ENCODE measurements at regions not wholly inside any gene's neighbourhood (a gene's known extent, or its start where the extent isn't known, plus 50 kb on each side); places are given as distances from the start of the nearest gene placed in this dataset.

DNA sequence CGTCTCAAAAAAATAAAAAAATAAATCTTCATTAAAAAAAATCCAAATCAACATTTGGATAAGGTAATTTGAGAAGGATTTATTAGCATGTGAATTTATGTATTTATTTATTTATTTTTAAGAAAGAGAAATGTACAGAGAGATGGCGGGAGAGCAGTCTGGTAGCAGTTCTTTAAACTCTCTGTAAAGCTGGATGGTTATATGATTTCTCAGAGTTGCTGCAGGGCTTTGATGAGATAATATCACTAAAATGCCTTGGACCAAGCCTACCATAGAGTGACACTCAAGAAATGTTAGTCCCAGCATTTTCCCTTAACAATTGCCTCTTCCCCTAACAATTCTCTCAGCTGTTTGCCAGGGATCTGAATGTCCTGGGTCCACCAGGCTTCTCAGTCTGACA is 103.4 kb upstream of the LNX1 start:
- ATAC-seq (no peak), DNase-seq (no peak)
- POLR2A ChIA-PET (ENCODE audit: unreplicated experiment): no interaction called here
- H4K20me1 ChIP-seq (ENCODE audit: low read length): no peaks in the 10 kb centered on the region
- no peak overlapping the region for H2AFZ ChIP-seq (ENCODE audit: low read length)
- no peak overlapping the region for H3K4me2 ChIP-seq (ENCODE audit: low read length)
- no peaks in the 10 kb centered on the region for H3F3A ChIP-seq (ENCODE audit: low read length, unreplicated experiment)
- no peaks in the 10 kb centered on the region for H3K9me3 ChIP-seq (ENCODE audit: low read length)
- intact Hi-C loops (cut with micrococcal nuclease): no loop called here
- H3K36me3 ChIP-seq (ENCODE audit: low read depth, low read length): no peaks in the 10 kb centered on the region
- no peaks in the 10 kb centered on the region for H3K4me1 ChIP-seq (ENCODE audit: insufficient read depth, low read length)
- no peak for TF ChIP-seq EZH2 (IDR thresholded peaks at IDR 0.05; ENCODE audit: low read length, unreplicated experiment)
- TF ChIP-seq, protein P1, sequence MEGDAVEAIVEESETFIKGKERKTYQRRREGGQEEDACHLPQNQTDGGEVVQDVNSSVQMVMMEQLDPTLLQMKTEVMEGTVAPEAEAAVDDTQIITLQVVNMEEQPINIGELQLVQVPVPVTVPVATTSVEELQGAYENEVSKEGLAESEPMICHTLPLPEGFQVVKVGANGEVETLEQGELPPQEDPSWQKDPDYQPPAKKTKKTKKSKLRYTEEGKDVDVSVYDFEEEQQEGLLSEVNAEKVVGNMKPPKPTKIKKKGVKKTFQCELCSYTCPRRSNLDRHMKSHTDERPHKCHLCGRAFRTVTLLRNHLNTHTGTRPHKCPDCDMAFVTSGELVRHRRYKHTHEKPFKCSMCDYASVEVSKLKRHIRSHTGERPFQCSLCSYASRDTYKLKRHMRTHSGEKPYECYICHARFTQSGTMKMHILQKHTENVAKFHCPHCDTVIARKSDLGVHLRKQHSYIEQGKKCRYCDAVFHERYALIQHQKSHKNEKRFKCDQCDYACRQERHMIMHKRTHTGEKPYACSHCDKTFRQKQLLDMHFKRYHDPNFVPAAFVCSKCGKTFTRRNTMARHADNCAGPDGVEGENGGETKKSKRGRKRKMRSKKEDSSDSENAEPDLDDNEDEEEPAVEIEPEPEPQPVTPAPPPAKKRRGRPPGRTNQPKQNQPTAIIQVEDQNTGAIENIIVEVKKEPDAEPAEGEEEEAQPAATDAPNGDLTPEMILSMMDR (conservative IDR thresholded peaks at IDR 0.05; ENCODE audit: low read depth, low read length): no peak
- no peak for TF ChIP-seq EZH2phosphoT487 (IDR thresholded peaks at IDR 0.05; ENCODE audit: borderline replicate concordance, low read length)
- H3K9ac ChIP-seq (ENCODE audit: low read length): no peak overlapping the region
- no peaks in the 10 kb centered on the region for H3K79me2 ChIP-seq (ENCODE audit: low read length)
- no TSS peak for BruUV-seq (replicated peaks)
- CTCF ChIA-PET: no interaction called here
- H3K27ac ChIP-seq (ENCODE audit: low read length): no peak overlapping the region
- H3K9me2 ChIP-seq (replicated peaks; ENCODE audit: low read length): peaks cover 1% of the 10 kb centered on the region; the same call in 1 of the 2 replicates
- no peaks in the 10 kb centered on the region for H3K27me3 ChIP-seq (ENCODE audit: low read length)
- no peak overlapping the region for H3K4me3 ChIP-seq (ENCODE audit: low read length)

DNA sequence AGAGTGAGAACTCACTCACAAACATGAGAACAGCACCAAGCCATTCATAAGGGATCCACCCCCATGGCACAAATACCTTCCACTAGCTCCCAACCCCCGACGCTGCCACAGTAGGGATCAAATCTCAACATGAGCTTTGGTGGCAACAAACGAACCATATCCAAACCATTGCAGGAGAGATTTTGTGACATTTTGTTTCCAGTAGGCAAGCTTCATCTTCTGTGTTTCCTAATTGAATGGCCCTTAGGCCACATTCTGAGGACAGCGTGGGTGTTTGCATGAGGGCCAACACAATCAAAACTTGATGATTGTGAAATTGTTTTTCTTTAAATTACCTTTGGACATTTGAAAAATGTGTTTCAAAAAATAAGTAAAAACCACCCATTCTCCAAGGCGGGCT is 102.6 kb upstream of the LNX1 start:
- Histone ChIP-seq H3K4me1 (ENCODE audit: insufficient read depth, low read length) (no peaks in the 10 kb centered on the region), H3K4me2 (ENCODE audit: low read length) (no peak overlapping the region), H3K36me3 (ENCODE audit: low read depth, low read length) (no peaks in the 10 kb centered on the region), H2AFZ (ENCODE audit: low read length) (no peak overlapping the region), H3F3A (ENCODE audit: low read length, unreplicated experiment) (no peaks in the 10 kb centered on the region), H3K27me3 (ENCODE audit: low read length) (no peaks in the 10 kb centered on the region), H4K20me1 (ENCODE audit: low read length) (no peaks in the 10 kb centered on the region), H3K9ac (ENCODE audit: low read length) (no peak overlapping the region), H3K9me2 (replicated peaks; ENCODE audit: low read length) (peaks cover 7% of the 10 kb centered on the region), H3K79me2 (ENCODE audit: low read length) (no peaks in the 10 kb centered on the region), H3K4me3 (ENCODE audit: low read length) (no peak overlapping the region), H3K9me3 (ENCODE audit: low read length) (no peaks in the 10 kb centered on the region), H3K27ac (ENCODE audit: low read length) (no peak overlapping the region)
- DNase-seq (no peak), ATAC-seq (no peak)
- intact Hi-C loops (cut with micrococcal nuclease): no loop called here
- BruUV-seq (replicated peaks): no TSS peak
- POLR2A ChIA-PET (ENCODE audit: unreplicated experiment): no interaction called here
- CTCF ChIA-PET: no interaction called here
- no peak for TF ChIP-seq EZH2 (IDR thresholded peaks at IDR 0.05; ENCODE audit: low read length, unreplicated experiment)

DNA sequence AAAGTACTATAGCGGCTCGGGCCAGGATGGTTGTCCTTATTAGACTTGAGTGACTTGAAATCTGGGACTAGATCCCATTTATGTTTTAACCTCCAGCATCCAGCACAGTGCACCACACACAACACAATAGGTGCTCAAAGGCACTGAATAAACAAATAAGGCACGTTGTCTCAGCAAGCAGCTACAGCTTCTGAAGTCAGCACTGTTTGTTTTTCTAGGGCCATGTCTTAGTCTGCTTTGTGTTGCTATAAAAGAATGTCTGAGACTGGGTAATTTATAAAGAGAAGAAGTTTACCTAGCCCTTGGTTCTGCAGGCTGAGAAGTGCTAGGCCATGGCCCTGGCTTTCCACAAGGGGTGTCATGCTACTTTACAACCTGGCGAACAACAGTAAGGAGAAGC is 102.1 kb upstream of the LNX1 start:
- Histone ChIP-seq H3K4me2 (ENCODE audit: low read length) (no peak overlapping the region), H3K79me2 (ENCODE audit: low read length) (no peaks in the 10 kb centered on the region), H3K9me2 (replicated peaks; ENCODE audit: low read length) (peaks cover 7% of the 10 kb centered on the region), H4K20me1 (ENCODE audit: low read length) (no peaks in the 10 kb centered on the region), H3K27me3 (ENCODE audit: low read length) (no peaks in the 10 kb centered on the region), H2AFZ (ENCODE audit: low read length) (no peak overlapping the region), H3K4me3 (ENCODE audit: low read length) (no peak overlapping the region), H3K4me1 (ENCODE audit: insufficient read depth, low read length) (peaks cover 4% of the 10 kb centered on the region), H3K9ac (ENCODE audit: low read length) (no peak overlapping the region), H3K36me3 (ENCODE audit: low read depth, low read length) (no peaks in the 10 kb centered on the region), H3K27ac (ENCODE audit: low read length) (no peak overlapping the region), H3F3A (ENCODE audit: low read length, unreplicated experiment) (no peaks in the 10 kb centered on the region), H3K9me3 (ENCODE audit: low read length) (no peaks in the 10 kb centered on the region)
- ChIA-PET POLR2A (ENCODE audit: unreplicated experiment) (no interaction called here), CTCF (no interaction called here)
- no peak for ATAC-seq
- BruUV-seq (replicated peaks): no TSS peak
- no peak for DNase-seq
- intact Hi-C loops (cut with micrococcal nuclease): no loop called here
- no peak for TF ChIP-seq EZH2phosphoT487 (IDR thresholded peaks at IDR 0.05; ENCODE audit: borderline replicate concordance, low read length)
- TF ChIP-seq, protein P1 (conservative IDR thresholded peaks at IDR 0.05; ENCODE audit: low read depth, low read length): no peak
- no peak for TF ChIP-seq EZH2 (IDR thresholded peaks at IDR 0.05; ENCODE audit: low read length, unreplicated experiment)
